Endothelial cell of umbilical vein (primary cell): ENCODE measurements at regions not wholly inside any gene's neighbourhood (a gene's known extent, or its start where the extent isn't known, plus 50 kb on each side); places are given as distances from the start of the nearest gene placed in this dataset.

Source experiments
- BruUV-seq: library from RNA; stranded (reverse); fragments of 400-500 nt; replicated peaks from 2 replicates; lab custom pipeline; 2021; lab: Mats Ljungman, UMichigan
- CTCF ChIA-PET: fragments of 300-600, 350-600 bp; sonication (Branson Sonifier 250); formaldehyde crosslinking; loops from one replicate; lab custom pipeline; 2021; ENCODE audit warnings: antibody characterized with exemption, inconsistent platforms; lab: Charles Lee
- POLR2A ChIA-PET: fragments of 300-600, 350-600 bp; sonication (Branson Sonifier 250); formaldehyde crosslinking; loops from one replicate; lab custom pipeline; 2021; ENCODE audit warnings: antibody characterized with exemption, inconsistent platforms; lab: Charles Lee
- DNase-seq: peaks from one replicate; pipeline ENCODE4 v3.0.0-alpha.2; 2011; ENCODE audit warnings: low read depth, low spot score
- FAIRE-seq: peaks from 2 replicates; lab custom pipeline; 2011; peaks lifted over from hg19 to GRCh38; lab: Jason Lieb, UNC
- H2AFZ ChIP-seq: 2 replicates; pipeline ENCODE4 v1.6.0; 2012; ENCODE audit warnings: low read depth, low read length, control low read depth, inconsistent platforms
- H3K27ac ChIP-seq: 2 replicates; pipeline ENCODE4 v1.5.1; 2011; ENCODE audit warnings: low read depth, mild to moderate bottlenecking, control low read depth, low read length, moderate library complexity; ENCODE audit not compliant: insufficient read depth
- H3K27me3 ChIP-seq, 2 experiments: 2 replicates each; pipeline versions ENCODE4 v1.6.0 to v1.6.1; 2011; ENCODE audit warnings: low read length in 2 of 2, mixed read lengths in 1 of 2; ENCODE audit not compliant: control insufficient read depth in 2 of 2, insufficient read depth in 2 of 2
- H3K36me3 ChIP-seq, 2 experiments: 2 replicates in 1 of 2; 3 replicates in 1 of 2; pipeline ENCODE4 v1.5.1; 2011; ENCODE audit warnings: low read length in 2 of 2, mild to moderate bottlenecking in 1 of 2, moderate library complexity in 1 of 2; ENCODE audit not compliant: control insufficient read depth in 2 of 2, insufficient read depth in 2 of 2; ENCODE audit errors: extremely low read depth in 1 of 2
- H3K4me1 ChIP-seq: 3 replicates; pipeline ENCODE4 v1.5.1; 2011; ENCODE audit warnings: mild to moderate bottlenecking, low read length; ENCODE audit not compliant: control insufficient read depth, insufficient read depth; ENCODE audit errors: extremely low read depth
- H3K4me2 ChIP-seq: 2 replicates; pipeline ENCODE4 v1.6.1; 2011; ENCODE audit warnings: low read length, control low read depth, mixed read lengths; ENCODE audit not compliant: insufficient read depth
- H3K4me3 ChIP-seq, 3 experiments: fragments of 200-600 bp in 1 of 3; sonication (generic), shearing (Covaris generic) in 1 of 3; replicated peaks in 1 of 3; 2 replicates each; pipeline ENCODE4 v1.5.1; 2011 to 2016; ENCODE audit warnings: control low read depth in 3 of 3, low read length in 3 of 3, mild to moderate bottlenecking in 2 of 3, inconsistent platforms in 1 of 3, low read depth in 1 of 3, moderate library complexity in 1 of 3; ENCODE audit not compliant: insufficient read depth in 1 of 3
- H3K79me2 ChIP-seq: 2 replicates; pipeline ENCODE4 v1.6.0; 2012; ENCODE audit warnings: low read length, inconsistent platforms; ENCODE audit not compliant: control insufficient read depth, insufficient read depth
- H3K9ac ChIP-seq: replicated peaks from 2 replicates; pipeline ENCODE3; 2011; ENCODE audit warnings: low read length, control low read depth; ENCODE audit not compliant: insufficient read depth; ENCODE audit errors: extremely low read depth
- H3K9me1 ChIP-seq: replicated peaks from 3 replicates; pipeline ENCODE4 v1.6.0; 2011; ENCODE audit warnings: mild to moderate bottlenecking, low read length; ENCODE audit not compliant: control insufficient read depth, insufficient read depth; ENCODE audit errors: extremely low read depth
- H3K9me3 ChIP-seq: replicated peaks from 2 replicates; pipeline ENCODE4 v1.5.1; 2012; ENCODE audit warnings: low read length, inconsistent platforms; ENCODE audit not compliant: control insufficient read depth, insufficient read depth
- H4K20me1 ChIP-seq: replicated peaks from 2 replicates; pipeline ENCODE3; 2011; ENCODE audit warnings: mild to moderate bottlenecking, low read length; ENCODE audit not compliant: control insufficient read depth, insufficient read depth; ENCODE audit errors: extremely low read depth
- FOS ChIP-seq: IDR thresholded peaks from 2 replicates; pipeline ENCODE4 v1.6.1; 2011; ENCODE audit warnings: mild to moderate bottlenecking, low read length, moderate library complexity, borderline replicate concordance; ENCODE audit not compliant: insufficient read depth
- MAX ChIP-seq: IDR thresholded peaks from 2 replicates; pipeline ENCODE4 v1.6.1; 2011; ENCODE audit not compliant: insufficient read depth, insufficient read length
- MYC ChIP-seq: IDR thresholded peaks from one replicate; pipeline ENCODE4 v1.6.1; 2011; ENCODE audit warnings: mild to moderate bottlenecking, low read depth, low read length
- POLR2A ChIP-seq: IDR thresholded peaks from 2 replicates; pipeline ENCODE4 v1.6.1; 2012; ENCODE audit warnings: low read depth, mild to moderate bottlenecking, control low read depth, low read length
- dilution Hi-C: fragments of 300-500 bp; cut with MboI; formaldehyde crosslinking; loops from one replicate; pipeline ENCODE4 v1.15.0; 2019; ENCODE audit warnings: low sequenced_read_pairs; ENCODE audit not compliant: extremely low pct_ligation_motif_present
- intact Hi-C: fragments of 100-400 bp; cut with micrococcal nuclease; formaldehyde crosslinking; loops from one replicate; pipeline ENCODE4 v1.10.0; 2022

DNA sequence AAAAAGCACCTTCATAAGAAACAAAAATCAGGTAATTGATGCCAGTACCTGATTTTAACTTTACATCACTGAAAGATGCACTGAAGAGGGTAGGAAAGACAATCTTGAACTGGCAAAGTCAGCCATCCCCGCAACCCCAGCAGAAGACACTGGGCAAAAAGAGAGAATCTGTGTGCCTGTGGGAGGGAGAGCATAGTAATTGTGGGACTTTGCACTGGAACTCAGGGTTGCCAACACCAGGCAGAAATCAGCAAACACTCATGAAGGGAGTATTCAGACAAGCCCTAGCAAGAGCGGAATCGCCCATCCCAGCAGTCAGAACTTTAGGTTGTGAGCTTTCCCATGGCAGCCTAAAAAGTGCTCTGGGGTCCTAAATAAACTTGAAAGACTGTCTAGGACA is 344.6 kb upstream of the GJE1 start:
- CTCF ChIA-PET, result interaction anchor here (1.5 kb wide), 1 partner anchor 18 kb away, joined by 3 read pairs; no protein-coding TSS in a partner anchor
- no peak for TF ChIP-seq POLR2A
- no peak for TF ChIP-seq FOS
- BruUV-seq, result no TSS peak
- no peaks in the 10 kb centered on the region for H3K36me3 ChIP-seq
- H4K20me1 ChIP-seq, result no peaks in the 10 kb centered on the region
- H3K9me1 ChIP-seq, result no peaks in the 10 kb centered on the region
- intact Hi-C loops (no loop called here), dilution Hi-C loops (no loop called here)
- H3K9me3 ChIP-seq, result no peaks in the 10 kb centered on the region
- H3K9ac ChIP-seq, result no peak overlapping the region
- no peaks in the 10 kb centered on the region for H3K27me3 ChIP-seq
- H3K4me3 ChIP-seq, result no peak overlapping the region
- no peak for DNase-seq
- POLR2A ChIA-PET, result no interaction called here
- no peak for FAIRE-seq
- H3K4me2 ChIP-seq, result no peak overlapping the region
- H3K4me1 ChIP-seq, result no peaks in the 10 kb centered on the region
- no peaks in the 10 kb centered on the region for H3K79me2 ChIP-seq
- no peak overlapping the region for H3K27ac ChIP-seq
- no peak overlapping the region for H2AFZ ChIP-seq

- CTCF ChIA-PET, result no interaction called here
- H3K27me3 ChIP-seq, result no peaks in the 10 kb centered on the region
- H2AFZ ChIP-seq, result no peak overlapping the region
- no peak overlapping the region for H3K27ac ChIP-seq
- H4K20me1 ChIP-seq, result no peaks in the 10 kb centered on the region
- no peaks in the 10 kb centered on the region for H3K79me2 ChIP-seq
- H3K9ac ChIP-seq, result no peak overlapping the region
- FAIRE-seq (no peak), DNase-seq (no peak)
- intact Hi-C loops, result no loop called here
- no peak overlapping the region for H3K4me3 ChIP-seq
- no peaks in the 10 kb centered on the region for H3K9me1 ChIP-seq
- no peaks in the 10 kb centered on the region for H3K36me3 ChIP-seq
- H3K4me1 ChIP-seq, result no peaks in the 10 kb centered on the region
- no TSS peak for BruUV-seq
- H3K9me3 ChIP-seq, result no peaks in the 10 kb centered on the region
- dilution Hi-C loops, result no loop called here
- TF ChIP-seq MYC (no peak), MAX (no peak), POLR2A (no peak)
- H3K4me2 ChIP-seq, result no peak overlapping the region
- POLR2A ChIA-PET, result no interaction called here
Observed at GRCh38 chr6:141783585-141783984, 349.1 kb upstream of the GJE1 start.
